OCI-LY1 (cell line): ENCODE measurements at regions not wholly inside any gene's neighbourhood (a gene's known extent, or its start where the extent isn't known, plus 50 kb on each side); places are given as distances from the start of the nearest gene placed in this dataset.

Experiments
- CTCF ChIP-seq: fragments of 200-600 bp; sonication (generic), shearing (Covaris generic); IDR thresholded peaks from 2 replicates; pipeline ENCODE4 v1.5.1; 2017; ENCODE audit warnings: mild to moderate bottlenecking, antibody characterized with exemption, low read length, moderate library complexity, mixed read lengths
- EZH2 ChIP-seq: fragments of 200-600 bp; sonication (generic), shearing (Covaris generic); IDR thresholded peaks from 2 replicates; pipeline ENCODE4 v1.8.0; 2017; ENCODE audit warnings: borderline replicate concordance, mixed run types, mild to moderate bottlenecking, antibody characterized with exemption, low read length, moderate library complexity, mixed read lengths

DNA sequence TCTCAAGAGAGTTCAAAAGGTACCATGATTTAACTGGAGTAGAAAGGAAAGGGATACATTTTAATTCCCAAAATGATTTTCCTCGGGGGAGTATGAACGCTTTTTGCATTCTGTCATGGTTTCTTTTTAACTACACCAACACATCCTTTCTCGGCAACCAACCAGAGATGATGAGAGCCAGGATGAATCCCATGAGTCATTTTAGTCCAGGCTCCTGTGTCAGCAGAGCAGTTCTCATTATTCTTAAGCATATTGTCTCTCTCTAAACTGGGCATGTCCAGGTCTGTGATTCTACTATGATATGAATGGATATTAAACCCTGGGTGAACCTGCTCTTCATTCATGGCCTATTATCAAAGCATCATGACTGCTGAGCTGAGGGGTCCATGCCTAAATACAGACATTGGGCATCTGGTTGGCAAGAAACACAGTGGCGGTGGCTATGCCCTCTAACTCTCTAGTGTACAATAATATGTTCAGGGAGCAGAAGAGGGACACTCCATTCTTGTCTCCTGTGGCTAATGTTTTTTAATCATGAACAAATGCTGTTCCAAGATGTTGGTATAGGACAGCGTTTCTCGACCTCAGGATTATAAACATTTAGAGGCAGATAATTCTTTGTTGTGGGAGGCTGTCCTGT is 124.3 kb upstream of the ESRRG start:
- TF ChIP-seq CTCF (no peak), EZH2 (no peak)
